Liver (tissue), 3 donors: ENCODE measurements at regions not wholly inside any gene's neighbourhood (a gene's known extent, or its start where the extent isn't known, plus 50 kb on each side); places are given as distances from the start of the nearest gene placed in this dataset.

Experiments
- EGR1 ChIP-seq, 2 donors: IDR thresholded peaks; 2 replicates each; pipeline ENCODE4 v1.6.1; 2016 to 2018; ENCODE audit warnings: antibody characterized with exemption in 2 of 2, low read depth in 2 of 2
- JUND ChIP-seq, 2 donors: IDR thresholded peaks; 2 replicates each; pipeline ENCODE4 v1.6.1; 2016; ENCODE audit warnings: antibody characterized with exemption in 2 of 2
- RXRA ChIP-seq, 2 donors: IDR thresholded peaks; 2 replicates each; pipeline ENCODE4 v1.6.1; 2017 to 2018; ENCODE audit warnings: antibody characterized with exemption in 2 of 2, mild to moderate bottlenecking in 1 of 2
- SP1 ChIP-seq: IDR thresholded peaks from 2 replicates; pipeline ENCODE4 v1.6.1; 2018; ENCODE audit warnings: antibody characterized with exemption, mild to moderate bottlenecking
- TF ChIP-seq, protein P1 (sequence below): IDR thresholded peaks from 2 replicates; pipeline ENCODE4 v1.6.1; 2016; ENCODE audit warnings: antibody characterized with exemption, mild to moderate bottlenecking
- TF ChIP-seq, protein P2 (sequence below): fragments of 150-350 bp; IDR thresholded peaks from 2 replicates; pipeline ENCODE4 v1.5.1; 2017; ENCODE audit warnings: improper control_type of control experiment, low read depth, low read length; ENCODE audit not compliant: missing input control
- TF ChIP-seq, protein P3 (sequence below): IDR thresholded peaks from 2 replicates; pipeline ENCODE4 v1.6.1; 2016; ENCODE audit warnings: antibody characterized with exemption
- donor health status: healthy.
- donor health status: healthy.

DNA sequence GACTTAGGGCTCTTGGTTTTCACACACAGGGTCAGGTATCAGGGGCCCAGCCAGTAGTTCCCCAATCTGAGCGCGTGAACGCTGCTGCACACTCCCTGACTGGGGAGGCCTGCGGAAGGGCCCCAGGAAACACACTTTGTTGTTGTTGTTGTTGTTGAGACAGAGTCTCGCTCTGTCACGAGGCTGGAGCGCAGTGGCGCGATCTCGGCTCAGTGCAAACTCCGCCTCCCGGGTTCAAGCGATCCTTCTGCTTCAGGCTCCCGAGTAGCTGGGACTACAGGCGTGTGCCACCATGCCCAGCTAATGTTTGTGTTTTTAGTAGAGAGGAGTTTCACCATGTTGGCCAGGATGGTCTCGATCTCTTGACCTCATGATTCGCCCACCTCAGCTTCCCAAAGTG, 190.4 kb upstream of the GPR12 start:
- TF ChIP-seq, protein P1, sequence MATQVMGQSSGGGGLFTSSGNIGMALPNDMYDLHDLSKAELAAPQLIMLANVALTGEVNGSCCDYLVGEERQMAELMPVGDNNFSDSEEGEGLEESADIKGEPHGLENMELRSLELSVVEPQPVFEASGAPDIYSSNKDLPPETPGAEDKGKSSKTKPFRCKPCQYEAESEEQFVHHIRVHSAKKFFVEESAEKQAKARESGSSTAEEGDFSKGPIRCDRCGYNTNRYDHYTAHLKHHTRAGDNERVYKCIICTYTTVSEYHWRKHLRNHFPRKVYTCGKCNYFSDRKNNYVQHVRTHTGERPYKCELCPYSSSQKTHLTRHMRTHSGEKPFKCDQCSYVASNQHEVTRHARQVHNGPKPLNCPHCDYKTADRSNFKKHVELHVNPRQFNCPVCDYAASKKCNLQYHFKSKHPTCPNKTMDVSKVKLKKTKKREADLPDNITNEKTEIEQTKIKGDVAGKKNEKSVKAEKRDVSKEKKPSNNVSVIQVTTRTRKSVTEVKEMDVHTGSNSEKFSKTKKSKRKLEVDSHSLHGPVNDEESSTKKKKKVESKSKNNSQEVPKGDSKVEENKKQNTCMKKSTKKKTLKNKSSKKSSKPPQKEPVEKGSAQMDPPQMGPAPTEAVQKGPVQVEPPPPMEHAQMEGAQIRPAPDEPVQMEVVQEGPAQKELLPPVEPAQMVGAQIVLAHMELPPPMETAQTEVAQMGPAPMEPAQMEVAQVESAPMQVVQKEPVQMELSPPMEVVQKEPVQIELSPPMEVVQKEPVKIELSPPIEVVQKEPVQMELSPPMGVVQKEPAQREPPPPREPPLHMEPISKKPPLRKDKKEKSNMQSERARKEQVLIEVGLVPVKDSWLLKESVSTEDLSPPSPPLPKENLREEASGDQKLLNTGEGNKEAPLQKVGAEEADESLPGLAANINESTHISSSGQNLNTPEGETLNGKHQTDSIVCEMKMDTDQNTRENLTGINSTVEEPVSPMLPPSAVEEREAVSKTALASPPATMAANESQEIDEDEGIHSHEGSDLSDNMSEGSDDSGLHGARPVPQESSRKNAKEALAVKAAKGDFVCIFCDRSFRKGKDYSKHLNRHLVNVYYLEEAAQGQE = no peak
- TF ChIP-seq, protein P2, sequence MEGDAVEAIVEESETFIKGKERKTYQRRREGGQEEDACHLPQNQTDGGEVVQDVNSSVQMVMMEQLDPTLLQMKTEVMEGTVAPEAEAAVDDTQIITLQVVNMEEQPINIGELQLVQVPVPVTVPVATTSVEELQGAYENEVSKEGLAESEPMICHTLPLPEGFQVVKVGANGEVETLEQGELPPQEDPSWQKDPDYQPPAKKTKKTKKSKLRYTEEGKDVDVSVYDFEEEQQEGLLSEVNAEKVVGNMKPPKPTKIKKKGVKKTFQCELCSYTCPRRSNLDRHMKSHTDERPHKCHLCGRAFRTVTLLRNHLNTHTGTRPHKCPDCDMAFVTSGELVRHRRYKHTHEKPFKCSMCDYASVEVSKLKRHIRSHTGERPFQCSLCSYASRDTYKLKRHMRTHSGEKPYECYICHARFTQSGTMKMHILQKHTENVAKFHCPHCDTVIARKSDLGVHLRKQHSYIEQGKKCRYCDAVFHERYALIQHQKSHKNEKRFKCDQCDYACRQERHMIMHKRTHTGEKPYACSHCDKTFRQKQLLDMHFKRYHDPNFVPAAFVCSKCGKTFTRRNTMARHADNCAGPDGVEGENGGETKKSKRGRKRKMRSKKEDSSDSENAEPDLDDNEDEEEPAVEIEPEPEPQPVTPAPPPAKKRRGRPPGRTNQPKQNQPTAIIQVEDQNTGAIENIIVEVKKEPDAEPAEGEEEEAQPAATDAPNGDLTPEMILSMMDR = no peak
- TF ChIP-seq SP1 (no peak), RXRA (IDR thresholded peaks at IDR 0.05) (no peak), JUND (IDR thresholded peaks at IDR 0.05) (no peak), EGR1 (IDR thresholded peaks at IDR 0.05; ENCODE audit: low read depth in 2 of 2) (no peak)
- TF ChIP-seq, protein P3, sequence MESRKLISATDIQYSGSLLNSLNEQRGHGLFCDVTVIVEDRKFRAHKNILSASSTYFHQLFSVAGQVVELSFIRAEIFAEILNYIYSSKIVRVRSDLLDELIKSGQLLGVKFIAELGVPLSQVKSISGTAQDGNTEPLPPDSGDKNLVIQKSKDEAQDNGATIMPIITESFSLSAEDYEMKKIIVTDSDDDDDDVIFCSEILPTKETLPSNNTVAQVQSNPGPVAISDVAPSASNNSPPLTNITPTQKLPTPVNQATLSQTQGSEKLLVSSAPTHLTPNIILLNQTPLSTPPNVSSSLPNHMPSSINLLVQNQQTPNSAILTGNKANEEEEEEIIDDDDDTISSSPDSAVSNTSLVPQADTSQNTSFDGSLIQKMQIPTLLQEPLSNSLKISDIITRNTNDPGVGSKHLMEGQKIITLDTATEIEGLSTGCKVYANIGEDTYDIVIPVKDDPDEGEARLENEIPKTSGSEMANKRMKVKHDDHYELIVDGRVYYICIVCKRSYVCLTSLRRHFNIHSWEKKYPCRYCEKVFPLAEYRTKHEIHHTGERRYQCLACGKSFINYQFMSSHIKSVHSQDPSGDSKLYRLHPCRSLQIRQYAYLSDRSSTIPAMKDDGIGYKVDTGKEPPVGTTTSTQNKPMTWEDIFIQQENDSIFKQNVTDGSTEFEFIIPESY = no peak
